Endothelial cell (in vitro differentiated cells): ENCODE measurements at regions not wholly inside any gene's neighbourhood (a gene's known extent, or its start where the extent isn't known, plus 50 kb on each side); places are given as distances from the start of the nearest gene placed in this dataset.

ENCODE experiments used
- DNase-seq: peaks from one replicate; pipeline ENCODE4 v3.0.0; 2021; ENCODE audit warnings: low spot score
- H3K27ac Mint-ChIP-seq: one replicate; pipeline ENCODE4 v1.8.0; 2021; ENCODE audit warnings: mixed read lengths, inconsistent platforms; ENCODE audit not compliant: unreplicated experiment
- H3K27me3 Mint-ChIP-seq: one replicate; pipeline ENCODE4 v1.8.0; 2021; ENCODE audit warnings: mild to moderate bottlenecking, moderate library complexity, mixed read lengths, inconsistent platforms; ENCODE audit not compliant: unreplicated experiment
- H3K36me3 Mint-ChIP-seq: one replicate; pipeline ENCODE4 v1.8.0; 2021; ENCODE audit warnings: mild to moderate bottlenecking, low read depth, mixed read lengths, inconsistent platforms; ENCODE audit not compliant: unreplicated experiment
- H3K4me1 Mint-ChIP-seq: one replicate; pipeline ENCODE4 v1.8.0; 2021; ENCODE audit warnings: mild to moderate bottlenecking, mixed read lengths, inconsistent platforms; ENCODE audit not compliant: unreplicated experiment
- H3K4me3 Mint-ChIP-seq: one replicate; pipeline ENCODE4 v1.8.0; 2021; ENCODE audit warnings: mild to moderate bottlenecking, mixed read lengths, inconsistent platforms; ENCODE audit not compliant: unreplicated experiment
- H3K9me3 Mint-ChIP-seq: one replicate; pipeline ENCODE4 v1.8.0; 2021; ENCODE audit warnings: mixed read lengths, inconsistent platforms; ENCODE audit not compliant: unreplicated experiment
- TF ChIP-seq, protein P1 (sequence below): fragments of 200-600 bp; sonication (generic); IDR thresholded peaks from one replicate; pipeline ENCODE4 v1.5.0; 2021; ENCODE audit warnings: antibody characterized with exemption; ENCODE audit not compliant: unreplicated experiment

DNA sequence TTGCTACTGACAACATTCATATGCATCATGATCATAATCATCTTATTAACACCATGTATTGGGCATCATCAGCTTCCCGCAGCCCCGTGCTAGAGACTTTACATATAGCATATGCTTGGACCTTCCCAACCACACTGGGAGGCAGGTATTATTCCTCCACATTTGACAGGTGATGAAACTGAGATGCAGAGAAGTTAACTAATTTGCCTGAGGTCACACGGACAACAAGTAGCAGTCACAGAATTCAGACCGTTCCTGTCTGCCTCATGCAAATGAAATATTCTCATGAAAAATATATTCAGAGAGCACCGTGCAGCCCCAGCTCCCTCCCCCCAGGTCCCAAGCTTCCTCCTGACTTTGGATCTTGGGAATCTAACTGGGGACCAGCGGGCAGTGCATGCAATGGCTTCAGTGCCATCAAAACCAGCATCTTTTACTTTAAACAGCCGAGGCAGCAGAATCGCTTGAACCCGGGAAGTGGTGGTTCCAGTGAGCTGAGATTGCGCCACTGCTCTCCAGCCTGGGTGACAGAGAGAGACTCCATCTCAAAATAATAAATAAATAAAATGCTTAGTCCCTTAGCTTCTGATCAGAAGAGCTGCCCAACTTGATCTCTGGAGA is 112.2 kb upstream of the GPR26 start:
- DNase-seq: no peak
- Mint-ChIP-seq H3K9me3 (no peaks in the 10 kb centered on the region), H3K4me3 (no peak overlapping the region), H3K27me3 (no peaks in the 10 kb centered on the region), H3K4me1 (no peaks in the 10 kb centered on the region), H3K27ac (no peak overlapping the region), H3K36me3 (no peaks in the 10 kb centered on the region)
- TF ChIP-seq, protein P1, sequence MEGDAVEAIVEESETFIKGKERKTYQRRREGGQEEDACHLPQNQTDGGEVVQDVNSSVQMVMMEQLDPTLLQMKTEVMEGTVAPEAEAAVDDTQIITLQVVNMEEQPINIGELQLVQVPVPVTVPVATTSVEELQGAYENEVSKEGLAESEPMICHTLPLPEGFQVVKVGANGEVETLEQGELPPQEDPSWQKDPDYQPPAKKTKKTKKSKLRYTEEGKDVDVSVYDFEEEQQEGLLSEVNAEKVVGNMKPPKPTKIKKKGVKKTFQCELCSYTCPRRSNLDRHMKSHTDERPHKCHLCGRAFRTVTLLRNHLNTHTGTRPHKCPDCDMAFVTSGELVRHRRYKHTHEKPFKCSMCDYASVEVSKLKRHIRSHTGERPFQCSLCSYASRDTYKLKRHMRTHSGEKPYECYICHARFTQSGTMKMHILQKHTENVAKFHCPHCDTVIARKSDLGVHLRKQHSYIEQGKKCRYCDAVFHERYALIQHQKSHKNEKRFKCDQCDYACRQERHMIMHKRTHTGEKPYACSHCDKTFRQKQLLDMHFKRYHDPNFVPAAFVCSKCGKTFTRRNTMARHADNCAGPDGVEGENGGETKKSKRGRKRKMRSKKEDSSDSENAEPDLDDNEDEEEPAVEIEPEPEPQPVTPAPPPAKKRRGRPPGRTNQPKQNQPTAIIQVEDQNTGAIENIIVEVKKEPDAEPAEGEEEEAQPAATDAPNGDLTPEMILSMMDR: no peak

DNA sequence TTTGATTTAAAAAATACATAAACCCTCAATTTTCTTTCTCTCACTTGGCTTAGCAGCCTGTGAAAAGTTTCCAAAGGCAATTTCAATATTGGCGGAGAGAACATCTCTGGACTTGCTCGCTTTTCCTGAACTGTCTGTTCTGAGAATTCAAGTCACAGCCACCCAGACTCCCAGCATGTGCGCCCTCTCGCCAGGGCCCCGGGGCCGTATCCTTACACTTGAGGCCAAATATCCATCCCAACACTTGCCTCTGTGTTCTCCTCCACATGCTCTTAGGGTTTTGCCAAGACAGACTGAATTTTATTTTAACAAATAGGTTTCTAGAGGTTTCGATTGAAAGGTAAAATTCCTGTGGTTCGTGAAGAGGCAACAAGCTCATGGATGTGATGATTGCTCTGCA is 111.5 kb upstream of the GPR26 start:
- H3K4me3 Mint-ChIP-seq: no peak overlapping the region
- no peak overlapping the region for H3K27ac Mint-ChIP-seq
- TF ChIP-seq, protein P1: no peak
- no peaks in the 10 kb centered on the region for H3K27me3 Mint-ChIP-seq
- H3K9me3 Mint-ChIP-seq: no peaks in the 10 kb centered on the region
- no peaks in the 10 kb centered on the region for H3K4me1 Mint-ChIP-seq
- no peaks in the 10 kb centered on the region for H3K36me3 Mint-ChIP-seq
- DNase-seq: no peak

DNA sequence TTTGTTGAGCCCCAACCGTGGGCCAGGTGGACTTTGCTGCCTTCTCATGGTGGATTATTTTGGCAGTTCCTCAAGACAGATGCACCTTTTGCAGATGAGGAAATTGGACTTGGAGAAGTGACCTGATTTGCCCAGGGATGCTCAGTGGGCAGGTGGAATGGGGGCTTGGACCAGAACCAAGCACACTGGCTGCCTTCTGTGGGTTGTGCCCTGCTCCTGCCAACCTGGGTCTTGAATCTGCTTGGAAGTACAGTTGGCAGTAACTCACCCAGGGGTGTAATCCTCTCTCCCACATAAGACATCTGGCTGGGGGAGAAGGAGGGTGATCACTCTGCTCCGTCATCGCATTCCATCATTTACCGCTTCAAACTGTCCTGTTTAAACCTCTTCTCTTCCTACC is 110.5 kb upstream of the GPR26 start:
- Mint-ChIP-seq H3K4me1 (no peaks in the 10 kb centered on the region), H3K27ac (no peak overlapping the region), H3K36me3 (no peaks in the 10 kb centered on the region), H3K9me3 (no peaks in the 10 kb centered on the region), H3K4me3 (no peak overlapping the region), H3K27me3 (no peaks in the 10 kb centered on the region)
- DNase-seq: no peak
- TF ChIP-seq, protein P1: no peak

DNA sequence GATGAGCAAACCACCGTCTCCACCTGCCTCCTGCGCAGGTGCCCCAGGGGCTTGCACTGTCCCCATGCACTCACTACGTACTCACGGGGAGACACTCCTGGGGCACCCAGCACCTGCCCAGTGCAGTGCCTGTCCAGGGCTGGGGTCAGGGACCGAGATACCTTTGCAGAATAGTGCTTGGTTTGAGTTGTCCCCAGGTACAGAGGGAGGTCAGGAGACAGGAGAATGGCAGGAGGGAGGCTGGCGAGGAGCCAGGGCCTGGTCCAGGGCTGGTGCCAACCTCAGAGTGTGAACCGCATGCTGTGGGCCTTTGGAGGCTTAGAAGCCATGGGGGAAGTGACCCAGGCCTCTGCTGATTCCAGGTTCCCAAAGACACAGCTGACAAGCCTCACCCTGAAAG is 110.1 kb upstream of the GPR26 start:
- H3K4me1 Mint-ChIP-seq: no peaks in the 10 kb centered on the region
- H3K4me3 Mint-ChIP-seq: no peak overlapping the region
- no peaks in the 10 kb centered on the region for H3K27me3 Mint-ChIP-seq
- no peak for DNase-seq
- H3K27ac Mint-ChIP-seq: no peak overlapping the region
- no peaks in the 10 kb centered on the region for H3K36me3 Mint-ChIP-seq
- no peaks in the 10 kb centered on the region for H3K9me3 Mint-ChIP-seq
- TF ChIP-seq, protein P1: no peak

DNA sequence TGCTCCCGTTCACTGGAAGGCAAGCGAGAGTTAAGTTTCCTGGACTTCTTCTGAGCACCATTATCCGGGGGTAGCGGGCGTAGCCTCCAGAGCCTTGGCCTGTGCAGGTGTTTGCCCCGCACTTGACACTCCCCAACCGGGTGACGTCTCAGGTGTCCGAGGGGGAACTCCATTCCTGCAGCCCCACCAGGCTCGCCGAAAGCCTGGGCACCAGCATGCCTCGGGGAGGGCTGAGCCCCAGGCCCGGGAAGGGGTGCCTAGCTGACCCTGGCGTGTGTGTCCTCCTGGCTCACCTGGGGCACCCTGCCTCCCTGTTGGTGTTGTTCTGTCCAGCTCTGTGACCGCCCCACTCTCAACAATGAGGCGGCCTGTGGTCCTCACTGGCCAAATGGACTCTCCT is 109.4 kb upstream of the GPR26 start:
- TF ChIP-seq, protein P1: no peak
- Mint-ChIP-seq H3K4me1 (no peaks in the 10 kb centered on the region), H3K27ac (no peak overlapping the region), H3K4me3 (no peak overlapping the region), H3K9me3 (no peaks in the 10 kb centered on the region), H3K36me3 (no peaks in the 10 kb centered on the region), H3K27me3 (no peaks in the 10 kb centered on the region)
- DNase-seq: no peak
